ENCODE measurements at regions not wholly inside any gene's neighbourhood (a gene's known extent, or its start where the extent isn't known, plus 50 kb on each side); places are given as distances from the start of the nearest gene placed in this dataset.
A peak's percentile ranks its signal among the peaks of the same experiment; 100 is the strongest.
"Not testable (repeated sequence)": the region's sequence is repeated elsewhere in the genome, so short reads cannot be mapped to it uniquely, and the experiment has no call there.

GRCh38 chr17:64723781-64724180 is 61.7 kb upstream of the SMURF2 start:
- DNase-seq (ENCODE audit: low spot score): no peak
- Mint-ChIP-seq H3K27ac (no peak overlapping the region), H3K27me3 (ENCODE audit: insufficient read depth) (peaks cover 1% of the 10 kb centered on the region), H3K9me3 (no peaks in the 10 kb centered on the region), H3K4me3 (no peak overlapping the region), H3K36me3 (ENCODE audit: low read depth) (no peaks in the 10 kb centered on the region), H3K4me1 (ENCODE audit: low read depth) (no peaks in the 10 kb centered on the region)
- intact Hi-C loops (cut with micrococcal nuclease): no loop called here

- H3K36me3 Mint-ChIP-seq (ENCODE audit: low read depth); H3K9me3 Mint-ChIP-seq; DNase-seq (ENCODE audit: low spot score); H3K27me3 Mint-ChIP-seq (ENCODE audit: insufficient read depth); H3K27ac Mint-ChIP-seq; intact Hi-C loops (cut with micrococcal nuclease); H3K4me3 Mint-ChIP-seq; H3K4me1 Mint-ChIP-seq (ENCODE audit: low read depth): not testable (repeated sequence)
These were observed 59.4 kb upstream of the SMURF2 start for GRCh38 chr17:64721556-64721955.

GRCh38 chr17:64720253-64720652 is 58.1 kb upstream of the SMURF2 start:
- H3K27me3 Mint-ChIP-seq (ENCODE audit: insufficient read depth); DNase-seq (ENCODE audit: low spot score); H3K27ac Mint-ChIP-seq; intact Hi-C loops (cut with micrococcal nuclease); H3K9me3 Mint-ChIP-seq; H3K4me1 Mint-ChIP-seq (ENCODE audit: low read depth); H3K4me3 Mint-ChIP-seq; H3K36me3 Mint-ChIP-seq (ENCODE audit: low read depth): not testable (repeated sequence)

GRCh38 chr17:64719517-64719916 is 57.4 kb upstream of the SMURF2 start:
- DNase-seq (ENCODE audit: low spot score); H3K4me1 Mint-ChIP-seq (ENCODE audit: low read depth); intact Hi-C loops (cut with micrococcal nuclease); H3K27ac Mint-ChIP-seq; H3K9me3 Mint-ChIP-seq; H3K36me3 Mint-ChIP-seq (ENCODE audit: low read depth); H3K27me3 Mint-ChIP-seq (ENCODE audit: insufficient read depth); H3K4me3 Mint-ChIP-seq: not testable (repeated sequence)

GRCh38 chr17:64718816-64719215 is 56.7 kb upstream of the SMURF2 start:
- H3K36me3 Mint-ChIP-seq (ENCODE audit: low read depth); H3K4me3 Mint-ChIP-seq: not testable (repeated sequence)

GRCh38 chr17:64718058-64718457 is 56.0 kb upstream of the SMURF2 start:
- H3K4me1 Mint-ChIP-seq (ENCODE audit: low read depth): peaks cover 14% of the 10 kb centered on the region
- no peak overlapping the region for H3K4me3 Mint-ChIP-seq
- no peaks in the 10 kb centered on the region for H3K36me3 Mint-ChIP-seq (ENCODE audit: low read depth)
- H3K27ac Mint-ChIP-seq: no peak overlapping the region
- H3K27me3 Mint-ChIP-seq (ENCODE audit: insufficient read depth): peaks cover 1% of the 10 kb centered on the region
- DNase-seq (ENCODE audit: low spot score): no peak
- intact Hi-C loops (cut with micrococcal nuclease): no loop called here
- no peaks in the 10 kb centered on the region for H3K9me3 Mint-ChIP-seq

More at GRCh38 chr17:64718816-64719215, 56.7 kb upstream of the SMURF2 start:
- H3K4me1 Mint-ChIP-seq (ENCODE audit: low read depth); H3K27me3 Mint-ChIP-seq (ENCODE audit: insufficient read depth); DNase-seq (ENCODE audit: low spot score); H3K9me3 Mint-ChIP-seq; H3K27ac Mint-ChIP-seq; intact Hi-C loops (cut with micrococcal nuclease): not testable (repeated sequence)

- H3K4me3 Mint-ChIP-seq; H3K27ac Mint-ChIP-seq; H3K36me3 Mint-ChIP-seq (ENCODE audit: low read depth); H3K9me3 Mint-ChIP-seq; DNase-seq (ENCODE audit: low spot score); intact Hi-C loops (cut with micrococcal nuclease); H3K27me3 Mint-ChIP-seq (ENCODE audit: insufficient read depth): not testable (repeated sequence)
- peaks cover 26% of the 10 kb centered on the region for H3K4me1 Mint-ChIP-seq (ENCODE audit: low read depth)
These were observed 54.4 kb upstream of the SMURF2 start for GRCh38 chr17:64716496-64716895.

- H3K4me1 Mint-ChIP-seq (ENCODE audit: low read depth): peaks cover 50% of the 10 kb centered on the region
- H3K36me3 Mint-ChIP-seq (ENCODE audit: low read depth); H3K27me3 Mint-ChIP-seq (ENCODE audit: insufficient read depth); H3K9me3 Mint-ChIP-seq; DNase-seq (ENCODE audit: low spot score): not testable (repeated sequence)
- H3K27ac Mint-ChIP-seq: peak overlapping the region; percentile 23
- intact Hi-C loops (cut with micrococcal nuclease): loop anchor here (5.0 kb wide), 1 partner anchor 51 kb away; the partner anchor contains the start of gene SMURF2
- peak overlapping the region; percentile 55 for H3K4me3 Mint-ChIP-seq
These were observed 51.7 kb upstream of the SMURF2 start for GRCh38 chr17:64713786-64714185.

GRCh38 chr17:64712557-64713351 is 50.6 kb upstream of the SMURF2 start:
- peak overlapping the region; percentile 87 for H3K27ac Mint-ChIP-seq
- H3K36me3 Mint-ChIP-seq (ENCODE audit: low read depth); H3K27me3 Mint-ChIP-seq (ENCODE audit: insufficient read depth); H3K9me3 Mint-ChIP-seq: not testable (repeated sequence)
- DNase-seq (ENCODE audit: low spot score): peak; percentile 33
- peak overlapping the region; percentile 55 for H3K4me3 Mint-ChIP-seq
- peaks cover 57% of the 10 kb centered on the region for H3K4me1 Mint-ChIP-seq (ENCODE audit: low read depth)
- intact Hi-C loops (cut with micrococcal nuclease): loop anchor here (5.0 kb wide), 1 partner anchor 50 kb away; the partner anchor contains the start of gene SMURF2
